ENCODE measurements at regions not wholly inside any gene's neighbourhood (a gene's known extent, or its start where the extent isn't known, plus 50 kb on each side); places are given as distances from the start of the nearest gene placed in this dataset.
"Not testable (repeated sequence)": the region's sequence is repeated elsewhere in the genome, so short reads cannot be mapped to it uniquely, and the experiment has no call there.

GRCh38 chr6:113361014-113361645, 496.0 kb upstream of the MARCKS start:
- H3K4me3 ChIP-seq, result no peak overlapping the region
- no peaks in the 10 kb centered on the region for H3K9me3 ChIP-seq (replicated peaks)
- peak overlapping the region; percentile 81 for H3K27ac ChIP-seq
- H3K4me1 ChIP-seq (replicated peaks), result peaks cover 42% of the 10 kb centered on the region
- H3K27me3 ChIP-seq (replicated peaks), result no peaks in the 10 kb centered on the region
- no peaks in the 10 kb centered on the region for H3K36me3 ChIP-seq
- DNase-seq (ENCODE audit: low read depth in 1 of 2, low spot score in 2 of 2), result peak; percentile 49 to 86

GRCh38 chr6:113362301-113363047, 494.7 kb upstream of the MARCKS start:
- Histone ChIP-seq H3K27me3 (replicated peaks) (no peaks in the 10 kb centered on the region), H3K9me3 (replicated peaks) (no peaks in the 10 kb centered on the region), H3K27ac (no peak overlapping the region; the same call in 1 of the 2 replicates), H3K4me3 (no peak overlapping the region), H3K4me1 (replicated peaks) (peaks cover 42% of the 10 kb centered on the region), H3K36me3 (no peaks in the 10 kb centered on the region)
- DNase-seq (ENCODE audit: low read depth in 1 of 2, low spot score in 2 of 2), result no peak

- Histone ChIP-seq H3K4me3 (no peak overlapping the region), H3K9me3 (replicated peaks) (no peaks in the 10 kb centered on the region), H3K36me3 (no peaks in the 10 kb centered on the region), H3K27me3 (replicated peaks) (no peaks in the 10 kb centered on the region), H3K27ac (no peak overlapping the region), H3K4me1 (replicated peaks) (peaks cover 42% of the 10 kb centered on the region)
- no peak for DNase-seq (ENCODE audit: low read depth in 1 of 2, low spot score in 2 of 2)
These were observed 493.9 kb upstream of the MARCKS start for GRCh38 chr6:113363048-113363798.

- no peaks in the 10 kb centered on the region for H3K36me3 ChIP-seq
- peaks cover 42% of the 10 kb centered on the region for H3K4me1 ChIP-seq (replicated peaks)
- no peak overlapping the region for H3K27ac ChIP-seq
- no peak for DNase-seq (ENCODE audit: low read depth in 1 of 2, low spot score in 2 of 2)
- H3K9me3 ChIP-seq (replicated peaks), result no peaks in the 10 kb centered on the region
- no peaks in the 10 kb centered on the region for H3K27me3 ChIP-seq (replicated peaks)
- H3K4me3 ChIP-seq, result no peak overlapping the region
These were observed 493.3 kb upstream of the MARCKS start for GRCh38 chr6:113363866-113364265.

- no peak overlapping the region for H3K4me3 ChIP-seq
- H3K27ac ChIP-seq, result no peak overlapping the region
- peaks cover 38% of the 10 kb centered on the region for H3K4me1 ChIP-seq (replicated peaks)
- no peaks in the 10 kb centered on the region for H3K9me3 ChIP-seq (replicated peaks)
- H3K36me3 ChIP-seq, result no peaks in the 10 kb centered on the region
- no peaks in the 10 kb centered on the region for H3K27me3 ChIP-seq (replicated peaks)
- no peak for DNase-seq (ENCODE audit: low read depth in 1 of 2, low spot score in 2 of 2)
These were observed 492.4 kb upstream of the MARCKS start for GRCh38 chr6:113364766-113365165.

GRCh38 chr6:113365191-113365590, 492.0 kb upstream of the MARCKS start:
- no peaks in the 10 kb centered on the region for H3K9me3 ChIP-seq (replicated peaks)
- H3K27ac ChIP-seq, result no peak overlapping the region
- H3K27me3 ChIP-seq (replicated peaks), result no peaks in the 10 kb centered on the region
- no peak overlapping the region for H3K4me3 ChIP-seq
- no peaks in the 10 kb centered on the region for H3K36me3 ChIP-seq
- peaks cover 34% of the 10 kb centered on the region for H3K4me1 ChIP-seq (replicated peaks)
- DNase-seq (ENCODE audit: low read depth in 1 of 2, low spot score in 2 of 2), result peak in 1 of 2 experiments; percentile 38

- no peak for DNase-seq (ENCODE audit: low read depth in 1 of 2, low spot score in 2 of 2)
- no peak overlapping the region for H3K4me3 ChIP-seq
- H3K36me3 ChIP-seq, result no peaks in the 10 kb centered on the region
- H3K9me3 ChIP-seq (replicated peaks), result no peaks in the 10 kb centered on the region
- H3K27me3 ChIP-seq (replicated peaks), result no peaks in the 10 kb centered on the region
- H3K27ac ChIP-seq, result no peak overlapping the region
- H3K4me1 ChIP-seq (replicated peaks), result peaks cover 23% of the 10 kb centered on the region
These were observed 490.6 kb upstream of the MARCKS start for GRCh38 chr6:113366505-113366904.

GRCh38 chr6:113370508-113371502, 486.3 kb upstream of the MARCKS start:
- H3K27ac ChIP-seq, result no peak overlapping the region
- H3K4me3 ChIP-seq, result no peak overlapping the region
- no peaks in the 10 kb centered on the region for H3K36me3 ChIP-seq
- H3K27me3 ChIP-seq (replicated peaks), result no peaks in the 10 kb centered on the region
- H3K9me3 ChIP-seq (replicated peaks), result no peaks in the 10 kb centered on the region
- H3K4me1 ChIP-seq (replicated peaks), result peaks cover 7% of the 10 kb centered on the region
- DNase-seq (ENCODE audit: low read depth in 1 of 2, low spot score in 2 of 2), result no peak

GRCh38 chr6:113375466-113375865, 481.7 kb upstream of the MARCKS start:
- H3K9me3 ChIP-seq (replicated peaks); DNase-seq (ENCODE audit: low read depth in 1 of 2, low spot score in 2 of 2); H3K27me3 ChIP-seq (replicated peaks); H3K4me3 ChIP-seq; H3K36me3 ChIP-seq: not testable (repeated sequence)
- peaks cover 21% of the 10 kb centered on the region for H3K4me1 ChIP-seq (replicated peaks)
- H3K27ac ChIP-seq, result peak overlapping the region; percentile 86

- H3K9me3 ChIP-seq (replicated peaks), result no peaks in the 10 kb centered on the region
- H3K4me1 ChIP-seq (replicated peaks), result peaks cover 23% of the 10 kb centered on the region
- no peaks in the 10 kb centered on the region for H3K36me3 ChIP-seq
- H3K4me3 ChIP-seq, result no peak overlapping the region
- peak overlapping the region; percentile 86 for H3K27ac ChIP-seq
- no peaks in the 10 kb centered on the region for H3K27me3 ChIP-seq (replicated peaks)
- DNase-seq (ENCODE audit: low read depth in 1 of 2, low spot score in 2 of 2), result peak; percentile 50 to 59
These were observed 480.9 kb upstream of the MARCKS start for GRCh38 chr6:113375950-113376846.

GRCh38 chr6:113376847-113377165, 480.3 kb upstream of the MARCKS start:
- no peak for DNase-seq (ENCODE audit: low read depth in 1 of 2, low spot score in 2 of 2)
- Histone ChIP-seq H3K4me1 (replicated peaks) (peaks cover 26% of the 10 kb centered on the region), H3K36me3 (no peaks in the 10 kb centered on the region), H3K27ac (peak overlapping the region; percentile 86), H3K9me3 (replicated peaks) (no peaks in the 10 kb centered on the region), H3K27me3 (replicated peaks) (no peaks in the 10 kb centered on the region), H3K4me3 (no peak overlapping the region)

- Histone ChIP-seq H3K4me1 (replicated peaks) (peaks cover 26% of the 10 kb centered on the region), H3K4me3 (no peak overlapping the region), H3K9me3 (replicated peaks) (no peaks in the 10 kb centered on the region), H3K36me3 (no peaks in the 10 kb centered on the region), H3K27ac (no peak overlapping the region), H3K27me3 (replicated peaks) (no peaks in the 10 kb centered on the region)
- DNase-seq (ENCODE audit: low read depth in 1 of 2, low spot score in 2 of 2), result no peak
These were observed 479.7 kb upstream of the MARCKS start for GRCh38 chr6:113377362-113377942.

Measured in SJSA1 (cell line).